ENCODE measurements at regions not wholly inside any gene's neighbourhood (a gene's known extent, or its start where the extent isn't known, plus 50 kb on each side); places are given as distances from the start of the nearest gene placed in this dataset.

- Histone ChIP-seq H3K79me2 (ENCODE audit: control insufficient read depth, insufficient read depth, low read length) (no peaks in the 10 kb centered on the region), H3K9me3 (ENCODE audit: control extremely low read depth in 1 of 3, control insufficient read depth in 2 of 3, insufficient read depth in 1 of 3, low read length in 2 of 3) (no peaks in the 10 kb centered on the region), H3K4me2 (replicated peaks; ENCODE audit: low read depth, low read length, poor library complexity, severe bottlenecking) (no peak overlapping the region), H3K9ac (ENCODE audit: low read length) (no peak overlapping the region), H2AFZ (ENCODE audit: insufficient read depth, low read depth, low read length, poor library complexity, severe bottlenecking) (no peak overlapping the region), H3K27me3 (replicated peaks in 1 of 4; ENCODE audit: control extremely low read depth in 1 of 4, control insufficient read depth in 3 of 4, insufficient read depth in 4 of 4, low read length in 3 of 4) (no peaks in the 10 kb centered on the region), H3K4me1 (ENCODE audit: control insufficient read depth in 2 of 2, insufficient read depth in 2 of 2, low read length in 2 of 2) (no peaks in the 10 kb centered on the region), H3K27ac (ENCODE audit: low read length in 2 of 2) (no peak overlapping the region), H4K20me1 (ENCODE audit: control insufficient read depth, insufficient read depth, low read length, poor library complexity, severe bottlenecking) (no peaks in the 10 kb centered on the region), H3K4me3 (ENCODE audit: control extremely low read depth in 1 of 5, extremely low read depth in 1 of 5, insufficient read depth in 1 of 5, low read depth in 2 of 5, low read length in 4 of 5) (no peak overlapping the region), H3K36me3 (replicated peaks in 1 of 2; ENCODE audit: control extremely low read depth in 1 of 2, control insufficient read depth in 1 of 2, extremely low read depth in 1 of 2, insufficient read depth in 2 of 2, low read length in 1 of 2) (no peaks in the 10 kb centered on the region)
- Mint-ChIP-seq H3K27ac (no peak overlapping the region), H3K9me3 (ENCODE audit: insufficient read depth) (no peaks in the 10 kb centered on the region), H3K27me3 (no peaks in the 10 kb centered on the region), H3K4me1 (no peaks in the 10 kb centered on the region), H3K4me3 (no peak overlapping the region)
- ATAC-seq (ENCODE audit: low read depth): no peak
- no peak for DNase-seq
- ChIA-PET CTCF (no interaction called here), POLR2A (no interaction called here)
- intact Hi-C loops (cut with micrococcal nuclease): loop anchor here (10.0 kb wide), 1 partner anchor 242 kb away; no protein-coding TSS in a partner anchor
- WGBS (ENCODE audit: insufficient coverage): 85% methylated on average over 6 of the region's 6 CpGs
- TF ChIP-seq CTCF (IDR thresholded peaks at IDR 0.05) (no peak), EZH2 (IDR thresholded peaks at IDR 0.05; ENCODE audit: borderline replicate concordance, insufficient read depth, low read depth, low read length, poor library complexity, severe bottlenecking) (no peak)
Measured at GRCh38 chr13:22032905-22033304, 362.0 kb downstream of the FGF9 start.

GRCh38 chr13:22039961-22040360 lies 369.1 kb downstream of the FGF9 start:
- no peaks in the 10 kb centered on the region for H3K27me3 Mint-ChIP-seq
- H3K27ac Mint-ChIP-seq: no peak overlapping the region
- no peak for DNase-seq
- Histone ChIP-seq H3K4me1 (ENCODE audit: control insufficient read depth in 2 of 2, insufficient read depth in 2 of 2, low read length in 2 of 2) (no peaks in the 10 kb centered on the region), H3K79me2 (ENCODE audit: control insufficient read depth, insufficient read depth, low read length) (no peaks in the 10 kb centered on the region), H3K9ac (ENCODE audit: low read length) (no peak overlapping the region), H3K27me3 (replicated peaks in 1 of 4; ENCODE audit: control extremely low read depth in 1 of 4, control insufficient read depth in 3 of 4, insufficient read depth in 4 of 4, low read length in 3 of 4) (no peaks in the 10 kb centered on the region), H3K9me3 (ENCODE audit: control extremely low read depth in 1 of 3, control insufficient read depth in 2 of 3, insufficient read depth in 1 of 3, low read length in 2 of 3) (peaks cover 0 to 9% (median 0%) of the 10 kb centered on the region in 3 donors), H3K4me3 (ENCODE audit: control extremely low read depth in 1 of 5, extremely low read depth in 1 of 5, insufficient read depth in 1 of 5, low read depth in 2 of 5, low read length in 4 of 5) (no peak overlapping the region), H3K36me3 (replicated peaks in 1 of 2; ENCODE audit: control extremely low read depth in 1 of 2, control insufficient read depth in 1 of 2, extremely low read depth in 1 of 2, insufficient read depth in 2 of 2, low read length in 1 of 2) (no peaks in the 10 kb centered on the region), H3K4me2 (replicated peaks; ENCODE audit: low read depth, low read length, poor library complexity, severe bottlenecking) (no peak overlapping the region), H3K27ac (ENCODE audit: low read length in 2 of 2) (no peak overlapping the region), H2AFZ (ENCODE audit: insufficient read depth, low read depth, low read length, poor library complexity, severe bottlenecking) (no peak overlapping the region), H4K20me1 (ENCODE audit: control insufficient read depth, insufficient read depth, low read length, poor library complexity, severe bottlenecking) (no peaks in the 10 kb centered on the region)
- POLR2A ChIA-PET: no interaction called here
- TF ChIP-seq CTCF (IDR thresholded peaks at IDR 0.05) (no peak), EZH2 (IDR thresholded peaks at IDR 0.05; ENCODE audit: borderline replicate concordance, insufficient read depth, low read depth, low read length, poor library complexity, severe bottlenecking) (no peak)
- no peak overlapping the region for H3K4me3 Mint-ChIP-seq
- intact Hi-C loops (cut with micrococcal nuclease): loop anchor here (10.0 kb wide), 1 partner anchor 235 kb away; no protein-coding TSS in a partner anchor
- ATAC-seq (ENCODE audit: low read depth): no peak
- H3K9me3 Mint-ChIP-seq (ENCODE audit: insufficient read depth): no peaks in the 10 kb centered on the region
- CTCF ChIA-PET: interaction anchor here (0.7 kb wide), 2 partner anchors 16 to 88 kb away, joined by 3 to 5 read pairs; no protein-coding TSS in a partner anchor
- peaks cover 4% of the 10 kb centered on the region for H3K4me1 Mint-ChIP-seq

Data from B cell (primary cell).